Medulla oblongata (tissue), 1 donor: ENCODE measurements at regions not wholly inside any gene's neighbourhood (a gene's known extent, or its start where the extent isn't known, plus 50 kb on each side); places are given as distances from the start of the nearest gene placed in this dataset.

Source experiments
- DNase-seq: peaks from one replicate; pipeline ENCODE4 v3.0.0-alpha.2; 2015; ENCODE audit errors: extremely low spot score

GRCh38 chr14:97350415-97350814, 553.2 kb downstream of the VRK1 start:
- DNase-seq: no peak

GRCh38 chr14:97350894-97351731, 553.9 kb downstream of the VRK1 start:
- DNase-seq: no peak

- no peak for DNase-seq
Observed at GRCh38 chr14:97353102-97353501, 555.9 kb downstream of the VRK1 start.

GRCh38 chr14:97354119-97354722, 557.0 kb downstream of the VRK1 start:
- DNase-seq: no peak

GRCh38 chr14:97359341-97359740, 562.2 kb downstream of the VRK1 start:
- DNase-seq: no peak

GRCh38 chr14:97361181-97361580, 564.0 kb downstream of the VRK1 start:
- no peak for DNase-seq

GRCh38 chr14:97361958-97362357, 564.8 kb downstream of the VRK1 start:
- DNase-seq: no peak

- DNase-seq: no peak
Observed at GRCh38 chr14:97366400-97366799, 569.2 kb downstream of the VRK1 start.

GRCh38 chr14:97367278-97367677, 570.1 kb downstream of the VRK1 start:
- no peak for DNase-seq

- DNase-seq: no peak
Observed at GRCh38 chr14:97368049-97368448, 570.9 kb downstream of the VRK1 start.

GRCh38 chr14:97368900-97369564, 571.9 kb downstream of the VRK1 start:
- no peak for DNase-seq

- no peak for DNase-seq
Observed at GRCh38 chr14:97369901-97370300, 572.7 kb downstream of the VRK1 start.

GRCh38 chr14:97376310-97376709, 579.1 kb downstream of the VRK1 start:
- no peak for DNase-seq

- no peak for DNase-seq
Observed at GRCh38 chr14:97377550-97377949, 580.4 kb downstream of the VRK1 start.

GRCh38 chr14:97379091-97379531, 581.9 kb downstream of the VRK1 start:
- no peak for DNase-seq

GRCh38 chr14:97380539-97380941, 583.4 kb downstream of the VRK1 start:
- no peak for DNase-seq

GRCh38 chr14:97381309-97381708, 584.1 kb downstream of the VRK1 start:
- no peak for DNase-seq

- no peak for DNase-seq
Observed at GRCh38 chr14:97382616-97383226, 585.5 kb downstream of the VRK1 start.

GRCh38 chr14:97385727-97386126, 588.5 kb downstream of the VRK1 start:
- no peak for DNase-seq

- DNase-seq: no peak
Observed at GRCh38 chr14:97387252-97387874, 590.2 kb downstream of the VRK1 start.

GRCh38 chr14:97388408-97388807, 591.2 kb downstream of the VRK1 start:
- DNase-seq: no peak
